GM23338 (cell line): ENCODE measurements at regions not wholly inside any gene's neighbourhood (a gene's known extent, or its start where the extent isn't known, plus 50 kb on each side); places are given as distances from the start of the nearest gene placed in this dataset.

ENCODE experiments used
- CREB1 ChIP-seq: fragments of 250-450 bp; sonication (Bioruptor Pico); IDR thresholded peaks from 2 replicates; pipeline ENCODE4 v1.5.0; 2020; ENCODE audit warnings: low read depth, mild to moderate bottlenecking, moderate library complexity
- CTCF ChIP-seq, 2 experiments: fragments of 200-600 bp in 1 of 2; sonication (generic) in 1 of 2; conservative IDR thresholded peaks; 2 replicates each; pipeline versions ENCODE4 v1.5.1 to v1.6.1; 2016 to 2017; ENCODE audit warnings: antibody characterized with exemption in 2 of 2, low read depth in 2 of 2, mild to moderate bottlenecking in 2 of 2, moderate library complexity in 1 of 2
- EZH2 ChIP-seq: fragments of 200-600 bp; sonication (generic); IDR thresholded peaks from one replicate; pipeline ENCODE4 v1.8.0; 2017; ENCODE audit warnings: antibody characterized with exemption, mild to moderate bottlenecking, low read depth; ENCODE audit not compliant: unreplicated experiment
- EZH2phosphoT487 ChIP-seq: fragments of 200-600 bp; sonication (generic); IDR thresholded peaks from one replicate; pipeline ENCODE4 v1.8.1; 2018; ENCODE audit warnings: antibody characterized with exemption; ENCODE audit not compliant: unreplicated experiment
- JUNB ChIP-seq: IDR thresholded peaks from one replicate; pipeline ENCODE4 v1.6.1; 2016; ENCODE audit warnings: antibody characterized with exemption; ENCODE audit not compliant: unreplicated experiment
- NANOG ChIP-seq: IDR thresholded peaks from 2 replicates; pipeline ENCODE4 v1.6.1; 2016; ENCODE audit warnings: antibody characterized with exemption, borderline replicate concordance
- POLR2AphosphoS5 ChIP-seq: IDR thresholded peaks from 2 replicates; pipeline ENCODE4 v1.6.1; 2016; ENCODE audit warnings: antibody characterized with exemption, low read depth
- ZNF331 ChIP-seq: fragments of 250-450 bp; sonication (Bioruptor Pico); IDR thresholded peaks from 2 replicates; pipeline ENCODE4 v1.5.0; 2020; ENCODE audit warnings: low read depth, mild to moderate bottlenecking, moderate library complexity
- TF ChIP-seq, protein P1 (sequence below): IDR thresholded peaks from one replicate; pipeline ENCODE4 v1.6.1; 2018; ENCODE audit warnings: antibody characterized with exemption; ENCODE audit not compliant: unreplicated experiment
- TF ChIP-seq, protein P2 (sequence below): IDR thresholded peaks from 2 replicates; pipeline ENCODE4 v1.6.1; 2016; ENCODE audit warnings: antibody characterized with exemption

GRCh38 chr2:19124135-19124534 lies 234.3 kb downstream of the OSR1 start:
- TF ChIP-seq CTCF (conservative IDR thresholded peaks at IDR 0.05; ENCODE audit: low read depth in 2 of 2) (no peak), JUNB (no peak), EZH2phosphoT487 (no peak), EZH2 (no peak), POLR2AphosphoS5 (no peak), NANOG (no peak), CREB1 (CRISPR knock-in tag) (no peak), ZNF331 (CRISPR knock-in tag) (no peak)
- TF ChIP-seq, protein P1, sequence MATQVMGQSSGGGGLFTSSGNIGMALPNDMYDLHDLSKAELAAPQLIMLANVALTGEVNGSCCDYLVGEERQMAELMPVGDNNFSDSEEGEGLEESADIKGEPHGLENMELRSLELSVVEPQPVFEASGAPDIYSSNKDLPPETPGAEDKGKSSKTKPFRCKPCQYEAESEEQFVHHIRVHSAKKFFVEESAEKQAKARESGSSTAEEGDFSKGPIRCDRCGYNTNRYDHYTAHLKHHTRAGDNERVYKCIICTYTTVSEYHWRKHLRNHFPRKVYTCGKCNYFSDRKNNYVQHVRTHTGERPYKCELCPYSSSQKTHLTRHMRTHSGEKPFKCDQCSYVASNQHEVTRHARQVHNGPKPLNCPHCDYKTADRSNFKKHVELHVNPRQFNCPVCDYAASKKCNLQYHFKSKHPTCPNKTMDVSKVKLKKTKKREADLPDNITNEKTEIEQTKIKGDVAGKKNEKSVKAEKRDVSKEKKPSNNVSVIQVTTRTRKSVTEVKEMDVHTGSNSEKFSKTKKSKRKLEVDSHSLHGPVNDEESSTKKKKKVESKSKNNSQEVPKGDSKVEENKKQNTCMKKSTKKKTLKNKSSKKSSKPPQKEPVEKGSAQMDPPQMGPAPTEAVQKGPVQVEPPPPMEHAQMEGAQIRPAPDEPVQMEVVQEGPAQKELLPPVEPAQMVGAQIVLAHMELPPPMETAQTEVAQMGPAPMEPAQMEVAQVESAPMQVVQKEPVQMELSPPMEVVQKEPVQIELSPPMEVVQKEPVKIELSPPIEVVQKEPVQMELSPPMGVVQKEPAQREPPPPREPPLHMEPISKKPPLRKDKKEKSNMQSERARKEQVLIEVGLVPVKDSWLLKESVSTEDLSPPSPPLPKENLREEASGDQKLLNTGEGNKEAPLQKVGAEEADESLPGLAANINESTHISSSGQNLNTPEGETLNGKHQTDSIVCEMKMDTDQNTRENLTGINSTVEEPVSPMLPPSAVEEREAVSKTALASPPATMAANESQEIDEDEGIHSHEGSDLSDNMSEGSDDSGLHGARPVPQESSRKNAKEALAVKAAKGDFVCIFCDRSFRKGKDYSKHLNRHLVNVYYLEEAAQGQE = no peak
- TF ChIP-seq, protein P2, sequence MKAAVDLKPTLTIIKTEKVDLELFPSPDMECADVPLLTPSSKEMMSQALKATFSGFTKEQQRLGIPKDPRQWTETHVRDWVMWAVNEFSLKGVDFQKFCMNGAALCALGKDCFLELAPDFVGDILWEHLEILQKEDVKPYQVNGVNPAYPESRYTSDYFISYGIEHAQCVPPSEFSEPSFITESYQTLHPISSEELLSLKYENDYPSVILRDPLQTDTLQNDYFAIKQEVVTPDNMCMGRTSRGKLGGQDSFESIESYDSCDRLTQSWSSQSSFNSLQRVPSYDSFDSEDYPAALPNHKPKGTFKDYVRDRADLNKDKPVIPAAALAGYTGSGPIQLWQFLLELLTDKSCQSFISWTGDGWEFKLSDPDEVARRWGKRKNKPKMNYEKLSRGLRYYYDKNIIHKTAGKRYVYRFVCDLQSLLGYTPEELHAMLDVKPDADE = no peak
